NCI-H2029 treated with DMSO at 0.1 percent for 48 hours (cell line): ENCODE measurements at regions not wholly inside any gene's neighbourhood (a gene's known extent, or its start where the extent isn't known, plus 50 kb on each side); places are given as distances from the start of the nearest gene placed in this dataset.

Source experiments
- DNase-seq: peaks from one replicate; lab custom pipeline; 2025; lab: John Stamatoyannopoulos, UW

- no peak for DNase-seq
Observed at GRCh38 chr7:85659364-85659763, 472.5 kb upstream of the SEMA3D start.

- DNase-seq, result no peak
Observed at GRCh38 chr7:85655252-85655651, 468.4 kb upstream of the SEMA3D start.

GRCh38 chr7:85644272-85644671, 457.4 kb upstream of the SEMA3D start:
- DNase-seq, result no peak

- DNase-seq, result no peak
Observed at GRCh38 chr7:85641331-85641730, 454.5 kb upstream of the SEMA3D start.

DNA sequence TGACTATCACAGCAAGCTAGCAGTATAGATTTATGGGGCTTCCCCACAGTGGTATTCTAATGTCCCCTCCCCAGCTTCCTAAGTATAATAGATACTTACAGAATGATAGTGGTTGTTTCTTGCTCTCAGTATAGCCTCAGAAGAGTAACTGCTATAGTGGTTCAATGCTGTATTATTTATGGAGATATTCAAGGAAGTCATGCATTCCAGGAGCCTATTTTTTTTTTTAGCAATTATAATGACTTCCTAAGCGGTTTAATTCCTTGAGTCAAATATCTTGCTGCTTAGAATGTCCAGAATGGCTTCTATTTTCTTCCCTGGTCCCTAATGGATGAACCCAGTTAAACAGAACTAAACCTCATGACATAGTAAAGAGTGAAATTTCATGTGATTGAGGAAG, 451.5 kb upstream of the SEMA3D start:
- no peak for DNase-seq

- no peak for DNase-seq
Observed at GRCh38 chr7:85634951-85635350, 448.1 kb upstream of the SEMA3D start.

DNA sequence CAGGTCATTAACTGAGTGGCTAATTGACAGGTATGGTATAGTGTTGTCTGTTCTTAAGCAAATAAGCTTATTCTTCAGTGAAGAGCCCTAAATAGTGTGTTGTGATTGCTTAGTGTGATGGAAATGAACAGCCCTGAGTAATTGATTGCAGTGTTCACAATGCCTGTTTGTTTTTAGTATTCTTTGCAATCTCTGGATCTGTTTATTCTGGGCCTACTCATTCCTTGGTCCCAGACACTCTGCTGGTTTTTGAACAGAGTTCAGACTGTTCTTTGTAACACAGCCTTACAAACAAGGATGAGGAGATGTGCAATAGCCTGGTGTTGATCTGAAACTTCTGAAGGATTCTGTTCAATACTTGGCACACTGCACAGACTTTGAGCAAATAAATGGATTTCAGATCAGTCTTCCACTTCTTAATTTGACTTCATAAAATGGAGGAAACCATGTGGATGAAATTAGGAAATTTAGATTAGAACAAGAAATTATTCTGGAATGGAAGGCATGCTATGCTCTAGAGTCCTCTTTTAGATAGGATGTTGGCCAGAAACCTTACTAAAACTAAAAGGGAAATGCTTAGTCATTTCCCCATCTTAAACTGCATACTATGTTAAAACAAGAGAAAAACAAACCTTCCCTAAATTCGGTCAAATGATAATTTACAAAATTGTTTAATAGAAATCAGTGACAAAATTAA, 444.2 kb upstream of the SEMA3D start:
- DNase-seq, result no peak

DNA sequence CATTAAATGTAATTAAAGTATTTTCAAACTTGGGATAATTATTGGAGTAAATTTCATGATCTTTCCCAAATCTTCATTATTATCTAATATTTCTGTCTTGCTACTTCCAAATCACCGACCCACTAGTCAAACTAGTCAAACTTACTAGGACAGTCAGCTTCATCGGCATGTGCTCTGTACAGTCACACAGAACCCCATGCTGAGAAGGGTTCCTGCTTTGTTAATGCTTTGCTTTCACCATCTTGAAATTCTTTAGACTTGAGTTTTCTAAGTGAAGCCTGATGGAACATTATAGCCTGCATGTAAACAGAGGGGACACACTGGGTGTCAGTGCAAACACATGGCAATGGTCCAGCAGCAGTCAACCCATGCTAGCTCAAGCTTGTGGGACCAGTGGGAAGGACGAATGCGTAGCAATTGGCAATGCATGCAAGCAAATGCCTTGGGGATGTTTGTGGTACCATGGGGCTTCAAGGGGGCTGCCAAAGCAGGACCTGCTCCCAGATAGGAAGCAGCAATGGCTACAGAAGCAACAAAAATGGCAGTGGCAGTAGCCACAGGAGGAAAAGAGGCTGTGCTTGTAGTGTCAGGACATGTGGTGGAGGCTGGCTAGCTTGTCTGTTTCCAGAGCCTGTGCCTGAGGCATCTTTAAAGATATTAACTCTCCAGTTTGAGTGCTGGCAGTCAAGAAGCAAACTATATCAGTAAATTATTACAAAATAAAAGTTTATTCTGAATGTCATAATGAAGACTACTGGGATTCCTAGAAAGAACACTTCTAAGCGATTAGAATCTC, 441.1 kb upstream of the SEMA3D start:
- DNase-seq, result no peak

DNA sequence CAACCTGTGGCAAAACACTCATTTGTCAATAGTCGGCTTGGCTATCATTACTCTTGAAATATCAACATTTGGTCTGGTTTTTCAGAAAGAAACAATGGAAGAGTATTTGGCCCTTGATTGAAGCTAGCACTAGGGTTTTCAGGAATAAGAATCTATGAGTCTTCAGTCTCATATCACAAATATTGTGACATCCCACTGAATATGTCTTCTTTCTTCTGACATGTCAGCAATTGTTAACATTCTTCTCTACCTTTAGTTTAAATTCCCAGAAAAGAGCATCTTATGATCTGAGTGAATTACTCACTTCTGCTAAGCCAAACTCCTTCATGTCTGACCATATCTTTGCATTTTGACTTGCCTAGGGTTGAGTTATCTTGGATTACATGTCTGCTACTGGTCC, 435.2 kb upstream of the SEMA3D start:
- no peak for DNase-seq

GRCh38 chr7:85620936-85621685, 434.3 kb upstream of the SEMA3D start:
- DNase-seq, result no peak

DNA sequence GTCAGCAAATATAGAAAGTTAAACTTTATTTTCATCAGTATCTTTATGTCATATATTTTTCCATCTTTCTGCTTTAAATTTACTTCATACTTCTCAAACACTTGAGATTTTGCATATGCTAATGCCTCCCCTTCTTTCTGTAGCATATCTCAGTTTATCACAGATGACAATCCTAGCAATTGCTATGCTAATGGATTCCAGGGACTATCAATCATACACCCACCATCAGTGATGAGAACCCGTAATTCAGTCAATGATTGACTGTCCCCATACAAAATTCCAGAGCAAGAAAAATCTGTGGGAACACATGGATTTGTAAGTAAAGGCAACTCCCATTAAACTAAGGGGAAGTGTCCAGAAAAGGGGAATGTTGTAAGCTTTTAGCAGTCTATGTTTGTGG, 432.4 kb upstream of the SEMA3D start:
- DNase-seq, result no peak

GRCh38 chr7:85614684-85615083, 427.8 kb upstream of the SEMA3D start:
- DNase-seq, result no peak

DNA sequence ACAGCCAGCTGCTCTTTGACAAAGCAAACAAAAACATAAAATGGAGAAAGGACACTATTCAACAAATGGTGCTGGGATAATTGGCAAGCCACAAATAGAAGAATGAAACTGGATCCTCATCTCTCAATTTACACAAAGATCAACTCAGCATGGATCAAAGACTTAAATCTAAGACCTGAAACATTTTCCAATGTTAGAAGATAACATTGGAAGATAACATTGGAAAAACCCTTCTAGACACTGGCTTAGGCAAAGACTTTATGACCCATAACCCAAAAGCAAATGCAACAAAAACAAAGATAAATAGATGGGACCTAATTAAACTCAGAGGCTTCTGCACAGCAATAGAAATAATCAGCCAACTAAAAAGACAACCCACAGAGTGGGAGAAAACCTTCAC, 425.7 kb upstream of the SEMA3D start:
- DNase-seq, result no peak

- no peak for DNase-seq
Observed at GRCh38 chr7:85608804-85609203, 421.9 kb upstream of the SEMA3D start.

DNA sequence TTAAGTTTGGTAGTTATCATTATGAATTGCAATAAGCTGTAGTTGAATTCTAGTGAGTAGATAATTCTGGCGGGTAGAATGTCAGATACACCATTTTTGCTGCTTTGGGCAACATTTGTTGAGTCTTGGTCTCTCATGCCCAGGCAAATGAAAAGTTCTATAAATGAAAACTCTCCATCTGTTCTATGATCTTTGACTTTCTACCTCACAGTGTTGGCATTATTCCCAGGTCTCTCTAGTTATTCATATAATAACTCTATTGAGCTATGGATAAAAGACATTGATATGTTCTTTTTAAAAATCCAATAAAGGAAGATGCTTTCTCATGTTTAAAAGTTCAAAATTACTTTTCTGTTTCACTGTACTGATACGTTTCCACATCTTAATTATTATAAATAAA, 415.3 kb upstream of the SEMA3D start:
- no peak for DNase-seq

DNA sequence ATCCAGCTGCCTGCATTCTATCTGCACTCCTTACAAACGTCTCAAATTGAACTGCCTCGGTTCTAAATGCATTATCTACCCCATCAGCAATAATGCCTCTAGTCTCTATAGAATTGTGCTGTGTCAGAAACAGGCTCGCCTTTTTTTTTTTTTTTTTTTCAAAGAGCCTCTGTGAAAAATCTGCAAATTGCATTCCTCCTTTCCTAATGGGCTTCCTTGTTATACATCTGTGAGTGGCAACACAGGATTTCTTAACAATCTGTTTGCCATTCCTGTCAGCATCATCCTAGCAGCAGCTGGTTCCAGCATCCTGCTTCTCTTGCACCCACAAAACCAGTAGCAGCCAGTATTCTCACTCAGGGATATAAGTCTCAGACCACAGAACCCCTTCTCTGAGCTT, 413.5 kb upstream of the SEMA3D start:
- DNase-seq, result no peak

GRCh38 chr7:85596827-85597226, 410.0 kb upstream of the SEMA3D start:
- DNase-seq, result no peak

GRCh38 chr7:85595750-85596178, 408.9 kb upstream of the SEMA3D start:
- DNase-seq, result no peak

DNA sequence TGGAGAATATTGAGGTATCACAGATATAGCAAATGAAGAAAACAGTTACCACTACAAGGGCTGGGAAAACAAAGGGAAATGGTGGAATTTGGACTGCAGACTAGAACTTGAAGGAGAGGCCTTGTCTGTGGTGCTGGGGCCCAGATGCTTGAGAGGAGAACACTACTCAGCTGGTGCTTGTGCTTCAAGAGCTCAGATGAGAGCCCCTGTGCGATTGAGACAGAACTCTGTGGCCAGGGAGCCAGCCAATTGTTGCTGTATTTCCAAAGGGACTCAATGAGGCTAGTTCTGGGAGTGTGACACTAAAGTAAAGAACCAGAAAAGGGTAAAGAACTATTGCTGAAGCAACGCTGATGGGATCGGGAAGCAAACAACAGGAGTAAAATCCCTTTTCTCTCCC, 406.5 kb upstream of the SEMA3D start:
- no peak for DNase-seq

DNA sequence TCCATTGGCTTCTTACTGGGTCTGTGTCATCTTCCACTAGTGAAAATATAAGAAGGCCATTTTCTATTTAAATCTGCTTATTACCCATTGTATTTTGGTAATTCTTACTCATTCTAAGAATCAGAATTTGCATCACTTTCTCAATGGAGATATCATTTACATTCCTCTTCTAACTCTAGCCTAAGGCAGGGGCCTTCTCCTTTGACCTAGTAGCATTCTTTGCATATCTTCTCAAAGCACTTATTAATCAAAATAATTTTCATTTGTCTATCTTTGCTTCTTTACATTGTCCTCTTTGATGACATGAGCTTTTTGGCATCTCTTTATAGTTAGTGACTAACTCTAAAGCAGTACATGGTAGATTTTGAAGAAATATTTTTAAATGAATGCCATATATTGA, 400.9 kb upstream of the SEMA3D start:
- no peak for DNase-seq

DNA sequence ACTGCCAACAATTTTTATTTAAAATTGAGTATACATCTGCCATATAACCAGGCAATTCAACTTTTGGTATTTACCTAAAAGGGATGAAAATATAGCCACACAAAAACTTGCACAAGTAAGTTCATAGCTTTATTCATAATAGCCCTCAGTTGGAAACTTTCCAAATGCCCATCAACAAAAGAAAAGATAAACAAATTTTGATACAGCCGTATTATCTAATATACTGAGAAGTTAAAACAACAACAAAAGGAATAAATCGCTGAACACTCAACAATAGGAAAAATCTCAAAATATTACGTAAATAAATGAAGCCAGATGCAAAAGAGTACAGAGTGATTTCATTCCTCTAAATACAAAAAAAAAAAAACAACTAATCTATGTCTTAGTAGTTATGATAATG, 399.2 kb upstream of the SEMA3D start:
- no peak for DNase-seq

- no peak for DNase-seq
Observed at GRCh38 chr7:85583131-85583953, 396.5 kb upstream of the SEMA3D start.
